ENCODE measurements at regions not wholly inside any gene's neighbourhood (a gene's known extent, or its start where the extent isn't known, plus 50 kb on each side); places are given as distances from the start of the nearest gene placed in this dataset.

DNA sequence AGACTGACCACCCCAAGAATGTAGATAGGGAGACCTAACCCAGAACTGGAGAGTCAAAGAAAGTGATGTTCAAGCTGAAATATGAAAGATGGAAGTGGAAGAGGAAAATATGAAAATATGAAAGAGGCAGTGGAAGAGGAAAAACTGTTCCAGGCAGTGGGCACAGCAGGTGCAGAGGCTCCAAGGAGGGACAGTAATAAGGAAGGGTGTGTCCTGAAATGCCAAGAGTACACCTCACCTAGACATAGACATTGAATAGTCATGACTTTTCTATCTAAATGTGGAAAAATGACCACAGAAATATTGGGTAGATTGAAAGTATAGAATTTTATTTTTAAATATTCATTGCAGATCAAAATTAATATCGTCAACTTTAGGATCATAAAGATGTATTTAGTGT is 161.7 kb upstream of the USP24 start:
- no peaks in the 10 kb centered on the region for H3K36me3 Mint-ChIP-seq
- DNase-seq (no peak), ATAC-seq (no peak)
- H3K27ac Mint-ChIP-seq = no peak overlapping the region
- H3K9me3 Mint-ChIP-seq (ENCODE audit: low read depth) = no peaks in the 10 kb centered on the region
- H3K4me1 Mint-ChIP-seq = no peaks in the 10 kb centered on the region
- CTCF ChIA-PET = interaction anchor here (1.8 to 2.7 kb wide), 3 partner anchors 11 to 39 kb away, joined by 4 to 10 read pairs (median 5); no protein-coding TSS in a partner anchor
- peaks cover 3% of the 10 kb centered on the region for H3K27me3 Mint-ChIP-seq
- H3K4me3 Mint-ChIP-seq = no peak overlapping the region

DNA sequence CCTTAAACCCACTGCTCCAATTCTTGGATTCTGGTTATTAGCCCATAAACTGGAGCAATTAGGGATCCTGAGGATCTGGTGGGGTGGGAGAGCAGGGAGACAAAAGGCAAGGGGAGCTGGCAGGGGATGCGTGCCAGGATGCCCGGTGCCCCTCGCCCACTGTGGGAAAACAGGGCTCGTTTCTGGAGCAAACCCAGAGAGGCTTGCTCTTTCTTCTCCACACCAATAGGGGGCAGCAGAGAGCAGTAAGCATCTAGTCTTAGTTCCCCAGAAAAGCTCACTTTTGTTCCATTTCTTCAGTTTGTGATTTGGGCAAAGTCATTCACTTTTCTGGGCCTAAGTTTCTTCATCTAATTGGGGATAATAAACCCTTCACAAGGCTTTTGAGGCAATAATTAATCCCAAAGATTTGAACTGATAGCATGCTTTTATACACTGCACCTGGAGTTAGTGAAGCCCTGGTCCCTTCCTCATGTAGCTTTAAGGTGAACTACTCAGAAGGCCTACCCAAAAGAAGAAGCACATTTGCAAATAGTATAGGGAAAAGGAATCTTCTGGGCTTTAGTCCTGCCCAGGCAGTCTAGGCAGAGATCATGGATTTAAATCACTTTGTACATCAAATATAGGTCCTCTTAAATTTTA is 160.6 kb upstream of the USP24 start:
- no peaks in the 10 kb centered on the region for H3K9me3 Mint-ChIP-seq (ENCODE audit: low read depth)
- CTCF ChIA-PET = interaction anchor here (0.7 to 2.7 kb wide), 19 partner anchors 10 to 1333 kb away, joined by 3 to 10 read pairs (median 4); no protein-coding TSS in a partner anchor
- H3K27me3 Mint-ChIP-seq = peaks cover 11% of the 10 kb centered on the region
- DNase-seq (no peak), ATAC-seq (no peak)
- no peak overlapping the region for H3K27ac Mint-ChIP-seq
- no peaks in the 10 kb centered on the region for H3K4me1 Mint-ChIP-seq
- H3K36me3 Mint-ChIP-seq = no peaks in the 10 kb centered on the region
- no peak overlapping the region for H3K4me3 Mint-ChIP-seq

DNA sequence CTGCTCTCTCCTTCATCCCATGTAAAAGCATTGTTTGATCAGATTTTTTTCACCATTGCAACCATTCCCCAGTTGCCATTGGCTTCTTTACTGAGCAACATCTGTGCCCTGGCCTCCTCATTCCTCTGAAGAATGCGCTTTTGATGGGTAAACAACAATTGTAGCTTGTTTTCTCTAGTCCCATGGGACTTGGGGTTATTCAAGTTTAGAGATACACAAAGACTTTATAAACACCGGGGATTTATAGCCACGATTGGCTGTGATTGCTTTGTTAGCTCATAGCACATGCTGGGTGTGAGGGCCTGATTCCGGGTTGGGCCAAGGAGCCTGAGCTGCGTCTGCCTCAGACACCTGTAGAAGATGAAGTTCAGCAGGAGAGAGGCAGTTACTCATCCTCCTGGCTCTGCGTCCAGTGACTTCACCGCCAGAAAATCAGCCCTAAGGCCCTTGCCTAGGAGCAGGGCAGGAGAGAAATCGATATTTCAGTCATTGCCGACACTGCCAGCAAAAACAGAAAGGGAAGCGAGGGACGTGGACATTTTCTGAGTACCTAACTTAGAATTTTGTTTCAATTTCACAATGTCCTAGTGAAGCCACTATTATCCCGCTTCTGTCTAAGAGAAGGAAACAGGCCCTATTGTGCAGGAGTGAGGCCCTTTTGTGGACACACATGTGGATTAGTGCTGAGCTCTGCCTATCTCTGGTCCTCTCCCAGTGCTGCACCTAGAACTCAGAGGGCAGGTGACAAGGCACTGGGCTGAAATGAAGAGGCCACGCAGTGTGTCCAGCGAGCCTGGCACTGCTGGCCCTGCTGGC is 159.8 kb upstream of the USP24 start:
- no peaks in the 10 kb centered on the region for H3K9me3 Mint-ChIP-seq (ENCODE audit: low read depth)
- H3K4me1 Mint-ChIP-seq = no peaks in the 10 kb centered on the region
- no peak overlapping the region for H3K4me3 Mint-ChIP-seq
- H3K36me3 Mint-ChIP-seq = no peaks in the 10 kb centered on the region
- DNase-seq = no peak
- peaks cover 16% of the 10 kb centered on the region for H3K27me3 Mint-ChIP-seq
- ATAC-seq = no peak
- H3K27ac Mint-ChIP-seq = no peak overlapping the region
- CTCF ChIA-PET = interaction anchor here (0.7 to 2.7 kb wide), 15 partner anchors 9 to 1333 kb away, joined by 3 to 10 read pairs (median 4); no protein-coding TSS in a partner anchor

- no peak overlapping the region for H3K4me3 Mint-ChIP-seq
These were observed 159.1 kb upstream of the USP24 start for GRCh38 chr1:55374216-55374615.

DNA sequence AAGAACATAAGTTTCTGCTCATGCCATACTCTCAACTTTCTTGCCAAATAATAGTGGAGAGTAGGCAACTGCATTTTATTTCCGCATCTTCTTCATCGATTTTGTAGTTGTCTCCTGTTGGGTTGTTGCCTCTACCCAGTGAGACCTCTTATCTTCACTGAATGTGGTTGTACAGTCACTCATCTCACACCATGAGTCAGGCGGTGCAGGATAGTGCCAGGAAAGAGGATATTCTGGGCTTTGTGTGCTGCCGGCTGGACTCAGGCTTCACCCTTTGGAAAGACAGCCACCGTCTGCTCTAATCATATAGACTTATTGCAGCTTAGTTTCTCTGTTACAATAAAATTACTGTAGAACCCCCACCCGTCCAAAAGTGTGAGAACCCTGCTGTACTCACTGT is 154.3 kb upstream of the USP24 start:
- Mint-ChIP-seq H3K9me3 (ENCODE audit: low read depth) (no peaks in the 10 kb centered on the region), H3K36me3 (no peaks in the 10 kb centered on the region), H3K27ac (no peak overlapping the region), H3K27me3 (peaks cover 30% of the 10 kb centered on the region), H3K4me3 (no peak overlapping the region), H3K4me1 (no peaks in the 10 kb centered on the region)
- no peak for DNase-seq
- CTCF ChIA-PET = no interaction called here
- ATAC-seq = no peak

More at GRCh38 chr1:55374216-55374615, 159.1 kb upstream of the USP24 start:
- Mint-ChIP-seq H3K27ac (no peak overlapping the region), H3K36me3 (no peaks in the 10 kb centered on the region), H3K4me1 (no peaks in the 10 kb centered on the region), H3K27me3 (peaks cover 24% of the 10 kb centered on the region), H3K9me3 (ENCODE audit: low read depth) (no peaks in the 10 kb centered on the region)
- CTCF ChIA-PET = interaction anchor here (2.7 kb wide), 1 partner anchor 8 kb away, joined by 10 read pairs; no protein-coding TSS in a partner anchor
- no peak for DNase-seq
- ATAC-seq = no peak

- Mint-ChIP-seq H3K27ac (no peak overlapping the region), H3K27me3 (peaks cover 37% of the 10 kb centered on the region), H3K9me3 (ENCODE audit: low read depth) (no peaks in the 10 kb centered on the region), H3K4me1 (no peaks in the 10 kb centered on the region), H3K36me3 (no peaks in the 10 kb centered on the region), H3K4me3 (no peak overlapping the region)
- DNase-seq = no peak
- no peak for ATAC-seq
- CTCF ChIA-PET = no interaction called here
These were observed 153.5 kb upstream of the USP24 start for GRCh38 chr1:55368698-55369097.

DNA sequence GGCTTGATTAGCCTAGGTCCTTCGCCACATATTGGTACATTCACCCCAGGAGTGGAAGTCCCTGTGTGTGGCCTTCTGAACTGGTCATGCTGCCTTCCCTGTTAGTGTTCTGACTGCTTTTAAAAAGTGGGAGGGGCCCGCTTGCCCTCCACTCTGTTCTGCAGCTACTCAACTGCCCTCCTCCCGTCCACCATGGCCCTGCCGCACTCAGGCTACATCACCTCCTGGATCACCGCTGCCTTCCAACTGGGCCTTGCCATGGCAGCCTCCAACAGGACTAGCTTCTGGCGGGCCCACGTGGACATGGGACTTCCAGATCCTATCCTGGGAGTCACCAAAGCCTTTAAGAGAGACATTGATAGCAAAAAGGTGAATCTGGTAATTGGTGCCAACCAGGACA is 152.1 kb upstream of the USP24 start:
- no peaks in the 10 kb centered on the region for H3K36me3 Mint-ChIP-seq
- ATAC-seq (no peak), DNase-seq (no peak)
- no peaks in the 10 kb centered on the region for H3K9me3 Mint-ChIP-seq (ENCODE audit: low read depth)
- H3K4me1 Mint-ChIP-seq = peaks cover 5% of the 10 kb centered on the region
- no peak overlapping the region for H3K4me3 Mint-ChIP-seq
- CTCF ChIA-PET = no interaction called here
- no peak overlapping the region for H3K27ac Mint-ChIP-seq
- H3K27me3 Mint-ChIP-seq = peaks cover 43% of the 10 kb centered on the region

DNA sequence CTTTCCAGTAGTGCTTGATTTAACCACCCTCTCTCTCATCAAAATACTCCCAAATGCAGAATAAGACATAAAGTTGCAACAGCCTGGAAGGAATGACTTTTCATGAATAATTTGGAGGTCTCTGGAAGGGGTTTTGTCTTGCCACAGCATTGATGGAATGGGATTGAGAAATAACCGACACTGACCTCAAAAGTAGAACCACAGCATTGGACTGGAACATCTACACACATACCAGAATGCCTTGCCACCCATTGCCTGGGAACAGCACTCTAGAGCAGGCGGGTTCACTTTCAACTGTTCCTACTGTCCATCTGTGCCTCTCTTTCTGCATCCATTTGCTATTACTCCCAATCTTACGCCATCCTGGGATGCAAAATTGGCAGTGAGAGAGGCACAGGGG is 149.1 kb upstream of the USP24 start:
- DNase-seq (no peak), ATAC-seq (no peak)
- Mint-ChIP-seq H3K27ac (no peak overlapping the region), H3K36me3 (no peaks in the 10 kb centered on the region), H3K4me3 (no peak overlapping the region), H3K9me3 (ENCODE audit: low read depth) (no peaks in the 10 kb centered on the region), H3K27me3 (peaks cover 24% of the 10 kb centered on the region), H3K4me1 (peaks cover 5% of the 10 kb centered on the region)
- CTCF ChIA-PET = interaction anchor here (1.3 kb wide), 1 partner anchor 12 kb away, joined by 4 read pairs; no protein-coding TSS in a partner anchor

- Mint-ChIP-seq H3K36me3 (no peaks in the 10 kb centered on the region), H3K27ac (no peak overlapping the region), H3K4me3 (no peak overlapping the region), H3K4me1 (peaks cover 5% of the 10 kb centered on the region), H3K9me3 (ENCODE audit: low read depth) (no peaks in the 10 kb centered on the region), H3K27me3 (peaks cover 26% of the 10 kb centered on the region)
- DNase-seq = no peak
- no peak for ATAC-seq
- CTCF ChIA-PET = no interaction called here
These were observed 148.1 kb upstream of the USP24 start for GRCh38 chr1:55363268-55363667.

GRCh38 chr1:55362558-55362957 is 147.4 kb upstream of the USP24 start:
- H3K9me3 Mint-ChIP-seq (ENCODE audit: low read depth) = no peaks in the 10 kb centered on the region
- CTCF ChIA-PET = interaction anchor here (1.0 kb wide), 1 partner anchor 13 kb away, joined by 3 read pairs; no protein-coding TSS in a partner anchor
- no peak overlapping the region for H3K4me3 Mint-ChIP-seq
- H3K36me3 Mint-ChIP-seq = no peaks in the 10 kb centered on the region
- H3K27me3 Mint-ChIP-seq = peaks cover 29% of the 10 kb centered on the region
- no peak for ATAC-seq
- no peak overlapping the region for H3K27ac Mint-ChIP-seq
- no peak for DNase-seq
- peaks cover 5% of the 10 kb centered on the region for H3K4me1 Mint-ChIP-seq

DNA sequence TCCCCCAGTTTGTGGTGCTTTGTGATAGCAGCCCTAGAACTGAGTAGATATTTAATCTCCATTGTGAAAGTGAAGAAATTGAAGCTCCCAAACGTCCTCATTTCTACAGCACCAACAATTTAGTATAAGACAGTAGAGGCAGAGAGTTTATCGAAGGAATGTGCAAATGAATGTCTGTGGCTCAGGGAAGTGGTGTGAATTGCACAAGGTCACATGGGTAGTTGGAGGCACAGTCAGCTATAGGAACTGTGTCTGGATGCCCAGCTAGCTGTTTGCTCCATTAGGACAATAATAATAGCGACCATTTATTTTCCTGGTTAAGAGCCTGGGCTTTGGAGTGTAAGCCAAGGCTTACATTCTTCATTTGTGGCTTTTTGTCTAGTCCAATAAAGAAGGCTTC is 144.4 kb upstream of the USP24 start:
- CTCF ChIA-PET = interaction anchor here (1.9 kb wide), 1 partner anchor 16 kb away, joined by 7 read pairs; no protein-coding TSS in a partner anchor
- H3K27me3 Mint-ChIP-seq = peaks cover 25% of the 10 kb centered on the region

DNA sequence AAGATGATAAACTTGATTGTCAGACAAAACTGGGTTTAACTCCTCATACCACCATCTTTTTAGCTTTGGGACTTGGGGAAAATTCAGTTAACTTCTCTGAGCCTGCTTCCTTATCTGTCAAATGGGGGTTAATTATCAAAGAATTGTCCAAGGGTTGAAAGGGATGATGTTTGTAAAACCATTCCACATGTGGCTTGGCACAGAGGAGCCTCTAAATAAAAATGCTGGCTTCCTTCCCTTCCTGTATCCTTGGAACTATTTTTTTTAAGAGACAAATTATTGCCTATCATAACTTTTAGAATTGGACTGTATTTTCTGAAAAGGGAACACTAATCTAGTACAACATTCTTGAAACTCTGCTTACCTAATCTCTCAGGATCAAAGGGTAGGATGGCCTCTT is 143.4 kb upstream of the USP24 start:
- no peak for DNase-seq
- Mint-ChIP-seq H3K36me3 (no peaks in the 10 kb centered on the region), H3K27ac (no peak overlapping the region), H3K4me1 (peaks cover 5% of the 10 kb centered on the region), H3K27me3 (peaks cover 17% of the 10 kb centered on the region), H3K9me3 (ENCODE audit: low read depth) (no peaks in the 10 kb centered on the region), H3K4me3 (no peak overlapping the region)
- CTCF ChIA-PET = no interaction called here
- ATAC-seq = no peak

More for the DNA sequence above, 144.4 kb upstream of the USP24 start:
- DNase-seq = no peak
- no peak for ATAC-seq
- Mint-ChIP-seq H3K36me3 (no peaks in the 10 kb centered on the region), H3K9me3 (ENCODE audit: low read depth) (no peaks in the 10 kb centered on the region), H3K4me3 (no peak overlapping the region), H3K27ac (no peak overlapping the region), H3K4me1 (peaks cover 5% of the 10 kb centered on the region)

DNA sequence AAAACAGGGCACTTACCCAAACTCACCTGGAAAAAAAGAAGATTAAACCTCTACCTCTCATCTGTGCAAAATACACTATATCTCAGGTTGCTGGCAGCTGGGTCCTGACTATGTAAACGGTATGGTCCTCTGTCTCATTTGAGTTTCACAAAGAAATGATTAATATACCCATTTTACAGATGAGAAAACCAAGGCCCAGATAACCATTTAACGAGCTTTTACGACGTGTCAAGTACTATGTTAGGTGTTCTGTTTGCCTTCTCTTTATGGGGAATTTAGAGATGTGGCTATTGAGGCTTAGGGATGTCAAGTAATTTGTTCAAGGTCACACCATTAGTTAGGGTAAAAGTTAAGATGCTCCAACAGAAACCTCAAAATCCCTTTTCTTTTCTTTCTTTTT is 140.4 kb upstream of the USP24 start:
- DNase-seq (no peak), ATAC-seq (no peak)
- Mint-ChIP-seq H3K9me3 (ENCODE audit: low read depth) (no peaks in the 10 kb centered on the region), H3K27ac (no peak overlapping the region), H3K27me3 (peaks cover 19% of the 10 kb centered on the region), H3K4me3 (no peak overlapping the region), H3K4me1 (no peaks in the 10 kb centered on the region), H3K36me3 (no peaks in the 10 kb centered on the region)
- CTCF ChIA-PET = interaction anchor here (1.5 kb wide), 1 partner anchor 20 kb away, joined by 3 read pairs; no protein-coding TSS in a partner anchor

Measured in activated CD8-positive, alpha-beta memory T cell treated with anti-CD3 and anti-CD28 coated beads, Interleukin-2, amount 10 ng/mL, durations not matched to agents 7 days and 5 days (primary cell).